Astrocyte (in vitro differentiated cells and primary cell): ENCODE measurements at regions not wholly inside any gene's neighbourhood (a gene's known extent, or its start where the extent isn't known, plus 50 kb on each side); places are given as distances from the start of the nearest gene placed in this dataset.

ENCODE experiments used
- EZH2 ChIP-seq: IDR thresholded peaks from 2 replicates; pipeline ENCODE4 v1.6.1; 2012; ENCODE audit warnings: mild to moderate bottlenecking, low read length, inconsistent platforms; ENCODE audit not compliant: insufficient read depth
- TF ChIP-seq, protein P1 (sequence below): IDR thresholded peaks from 2 replicates; pipeline ENCODE4 v1.5.1; 2011; ENCODE audit warnings: low read depth, mild to moderate bottlenecking, inconsistent platforms, low read length, moderate library complexity; ENCODE audit not compliant: insufficient read depth

DNA sequence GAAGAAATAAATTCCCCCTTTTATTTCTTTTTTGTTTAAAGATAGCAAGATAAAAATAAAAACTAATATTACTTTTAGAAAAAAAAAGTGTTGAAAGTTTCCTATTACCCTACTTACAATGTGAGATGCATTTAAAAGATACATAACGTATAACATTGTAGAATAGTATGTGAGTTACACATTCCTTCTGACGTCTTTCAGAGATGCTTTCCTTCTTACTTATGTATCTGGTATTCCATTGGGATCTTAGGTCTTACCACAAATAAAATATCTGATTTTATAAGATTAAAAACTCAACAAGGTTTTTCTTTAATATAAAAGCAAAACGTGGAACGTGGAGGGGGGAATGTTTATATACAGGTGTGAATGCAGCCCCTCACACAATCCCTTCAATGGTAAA is 147.2 kb upstream of the ETS2 start:
- no peak for TF ChIP-seq EZH2
- TF ChIP-seq, protein P1, sequence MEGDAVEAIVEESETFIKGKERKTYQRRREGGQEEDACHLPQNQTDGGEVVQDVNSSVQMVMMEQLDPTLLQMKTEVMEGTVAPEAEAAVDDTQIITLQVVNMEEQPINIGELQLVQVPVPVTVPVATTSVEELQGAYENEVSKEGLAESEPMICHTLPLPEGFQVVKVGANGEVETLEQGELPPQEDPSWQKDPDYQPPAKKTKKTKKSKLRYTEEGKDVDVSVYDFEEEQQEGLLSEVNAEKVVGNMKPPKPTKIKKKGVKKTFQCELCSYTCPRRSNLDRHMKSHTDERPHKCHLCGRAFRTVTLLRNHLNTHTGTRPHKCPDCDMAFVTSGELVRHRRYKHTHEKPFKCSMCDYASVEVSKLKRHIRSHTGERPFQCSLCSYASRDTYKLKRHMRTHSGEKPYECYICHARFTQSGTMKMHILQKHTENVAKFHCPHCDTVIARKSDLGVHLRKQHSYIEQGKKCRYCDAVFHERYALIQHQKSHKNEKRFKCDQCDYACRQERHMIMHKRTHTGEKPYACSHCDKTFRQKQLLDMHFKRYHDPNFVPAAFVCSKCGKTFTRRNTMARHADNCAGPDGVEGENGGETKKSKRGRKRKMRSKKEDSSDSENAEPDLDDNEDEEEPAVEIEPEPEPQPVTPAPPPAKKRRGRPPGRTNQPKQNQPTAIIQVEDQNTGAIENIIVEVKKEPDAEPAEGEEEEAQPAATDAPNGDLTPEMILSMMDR = no peak
